WI38 (cell line): ENCODE measurements at regions not wholly inside any gene's neighbourhood (a gene's known extent, or its start where the extent isn't known, plus 50 kb on each side); places are given as distances from the start of the nearest gene placed in this dataset.

ENCODE experiments used
- H3K4me3 ChIP-seq: 2 replicates; pipeline ENCODE4 v1.5.1; 2011; ENCODE audit warnings: low read depth, mild to moderate bottlenecking, control low read depth, low read length
- TF ChIP-seq, protein P1 (sequence below): IDR thresholded peaks from 2 replicates; pipeline ENCODE4 v1.5.1; 2012; ENCODE audit warnings: low read depth, mild to moderate bottlenecking, control low read depth, low read length

DNA sequence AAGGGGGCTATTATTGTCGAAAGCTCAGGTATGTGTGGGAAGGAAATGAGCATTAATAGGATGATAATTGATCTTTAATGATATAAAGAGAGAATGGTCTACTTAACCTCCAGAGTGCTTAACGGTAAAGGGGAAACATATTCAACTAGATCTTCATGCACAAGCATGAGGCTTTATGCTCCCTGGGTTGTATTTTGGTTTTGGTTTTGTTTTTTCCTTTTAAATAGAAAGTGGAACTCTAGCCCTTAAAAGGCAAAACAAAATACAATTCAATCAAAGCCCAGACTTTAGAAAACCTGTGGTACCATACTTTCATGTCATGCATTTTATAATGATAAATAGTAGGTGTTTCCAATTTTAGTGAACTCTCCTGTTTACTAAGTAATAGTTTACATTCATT, 622.7 kb downstream of the METTL15 start:
- H3K4me3 ChIP-seq: no peak overlapping the region

DNA sequence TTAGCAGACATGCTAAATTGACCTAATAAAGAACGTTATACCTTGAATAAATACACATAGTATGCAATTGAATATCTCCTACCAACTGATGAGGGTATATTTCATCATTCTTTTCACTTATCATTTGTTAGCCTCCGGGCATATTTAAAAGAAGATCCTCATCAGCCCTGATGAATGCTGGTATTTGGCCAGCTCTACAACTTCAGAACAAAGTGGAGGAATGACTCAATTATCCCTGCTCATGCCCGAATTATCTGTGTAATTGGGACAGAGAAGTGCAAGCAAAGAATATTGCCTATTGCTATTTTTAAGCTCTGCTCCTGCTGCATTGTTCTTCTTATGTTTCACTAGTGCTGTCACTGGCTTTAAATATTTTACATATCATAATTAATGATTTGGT, 622.1 kb downstream of the METTL15 start:
- TF ChIP-seq, protein P1, sequence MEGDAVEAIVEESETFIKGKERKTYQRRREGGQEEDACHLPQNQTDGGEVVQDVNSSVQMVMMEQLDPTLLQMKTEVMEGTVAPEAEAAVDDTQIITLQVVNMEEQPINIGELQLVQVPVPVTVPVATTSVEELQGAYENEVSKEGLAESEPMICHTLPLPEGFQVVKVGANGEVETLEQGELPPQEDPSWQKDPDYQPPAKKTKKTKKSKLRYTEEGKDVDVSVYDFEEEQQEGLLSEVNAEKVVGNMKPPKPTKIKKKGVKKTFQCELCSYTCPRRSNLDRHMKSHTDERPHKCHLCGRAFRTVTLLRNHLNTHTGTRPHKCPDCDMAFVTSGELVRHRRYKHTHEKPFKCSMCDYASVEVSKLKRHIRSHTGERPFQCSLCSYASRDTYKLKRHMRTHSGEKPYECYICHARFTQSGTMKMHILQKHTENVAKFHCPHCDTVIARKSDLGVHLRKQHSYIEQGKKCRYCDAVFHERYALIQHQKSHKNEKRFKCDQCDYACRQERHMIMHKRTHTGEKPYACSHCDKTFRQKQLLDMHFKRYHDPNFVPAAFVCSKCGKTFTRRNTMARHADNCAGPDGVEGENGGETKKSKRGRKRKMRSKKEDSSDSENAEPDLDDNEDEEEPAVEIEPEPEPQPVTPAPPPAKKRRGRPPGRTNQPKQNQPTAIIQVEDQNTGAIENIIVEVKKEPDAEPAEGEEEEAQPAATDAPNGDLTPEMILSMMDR: no peak
- no peak overlapping the region for H3K4me3 ChIP-seq

More for the DNA sequence above, 622.7 kb downstream of the METTL15 start:
- TF ChIP-seq, protein P1: no peak

DNA sequence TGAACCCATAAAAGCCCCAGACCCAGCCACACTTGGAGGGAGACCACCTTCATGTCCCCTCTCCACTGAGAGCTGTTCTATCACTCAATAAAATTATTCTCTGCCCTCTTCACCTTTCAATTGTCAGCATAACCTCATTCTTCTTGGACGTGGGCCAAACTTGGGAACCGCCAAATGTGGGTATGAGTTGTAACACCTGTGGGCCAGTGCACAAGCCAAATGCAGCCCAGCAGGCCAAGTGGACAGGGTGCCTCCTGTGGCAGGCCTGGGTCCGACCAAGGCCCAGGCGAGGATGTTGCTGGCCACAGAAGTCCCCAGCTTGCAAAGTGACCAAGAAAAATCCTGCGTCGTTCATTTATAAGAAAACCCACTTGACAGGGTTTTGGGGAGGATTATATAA, 621.2 kb downstream of the METTL15 start:
- H3K4me3 ChIP-seq: no peak overlapping the region
- TF ChIP-seq, protein P1: no peak

DNA sequence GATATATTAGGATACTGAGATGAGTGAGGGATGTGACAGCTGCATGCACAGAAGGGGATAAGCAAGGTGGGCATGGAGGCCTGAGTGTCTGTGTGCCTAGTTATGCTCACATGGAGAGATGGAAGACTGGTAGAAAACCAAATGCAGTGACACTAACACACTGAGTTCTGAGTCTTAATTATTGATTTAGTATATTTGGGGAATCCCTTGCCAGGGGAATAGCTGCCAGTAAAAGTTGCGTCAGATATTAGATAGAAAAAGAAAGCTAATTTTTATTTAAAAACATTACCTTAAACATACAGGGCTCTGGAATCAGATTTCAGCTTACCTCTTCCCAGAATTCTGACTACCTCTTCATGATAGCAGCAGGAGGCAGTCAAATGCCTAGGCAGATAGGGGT, 620.5 kb downstream of the METTL15 start:
- TF ChIP-seq, protein P1: no peak
- H3K4me3 ChIP-seq: no peak overlapping the region

DNA sequence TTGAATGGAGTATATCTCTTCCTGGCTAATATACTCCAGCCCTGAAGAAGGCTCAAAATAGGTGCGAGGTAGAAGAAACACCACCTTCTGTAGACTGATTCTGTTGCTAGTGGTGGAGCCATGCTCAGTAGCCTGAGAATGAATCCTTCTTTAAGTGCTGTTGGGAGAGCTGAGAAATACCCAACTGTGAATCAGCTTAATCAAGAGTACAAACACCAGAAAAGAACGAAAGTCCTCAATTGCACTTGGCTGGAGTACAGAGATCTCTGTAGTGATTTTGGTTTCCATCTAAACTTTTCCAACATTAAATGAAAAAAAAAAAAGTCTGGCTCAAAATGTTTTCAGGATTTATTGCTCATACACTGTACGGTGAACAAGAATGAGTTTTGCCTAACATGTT, 619.1 kb downstream of the METTL15 start:
- TF ChIP-seq, protein P1: no peak
- H3K4me3 ChIP-seq: no peak overlapping the region

DNA sequence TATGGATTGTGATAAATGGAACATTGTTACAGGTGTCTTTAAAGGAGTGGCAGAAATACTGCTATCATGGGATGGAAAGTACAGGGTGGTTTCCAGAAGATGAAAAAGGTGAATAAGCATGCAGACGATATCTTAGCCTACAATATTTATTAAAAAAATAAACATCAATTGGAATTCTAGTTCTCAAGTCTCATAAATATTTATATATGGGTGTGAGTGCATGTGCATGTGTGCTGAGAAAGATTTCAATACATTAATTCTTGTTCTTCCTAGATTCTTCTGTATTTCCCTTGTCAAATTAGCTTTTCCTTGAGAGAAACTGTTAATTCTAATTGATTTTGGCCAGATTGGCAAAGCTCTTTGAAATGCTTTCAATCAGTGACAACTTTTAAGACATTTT, 618.2 kb downstream of the METTL15 start:
- H3K4me3 ChIP-seq: no peak overlapping the region
- TF ChIP-seq, protein P1: no peak

DNA sequence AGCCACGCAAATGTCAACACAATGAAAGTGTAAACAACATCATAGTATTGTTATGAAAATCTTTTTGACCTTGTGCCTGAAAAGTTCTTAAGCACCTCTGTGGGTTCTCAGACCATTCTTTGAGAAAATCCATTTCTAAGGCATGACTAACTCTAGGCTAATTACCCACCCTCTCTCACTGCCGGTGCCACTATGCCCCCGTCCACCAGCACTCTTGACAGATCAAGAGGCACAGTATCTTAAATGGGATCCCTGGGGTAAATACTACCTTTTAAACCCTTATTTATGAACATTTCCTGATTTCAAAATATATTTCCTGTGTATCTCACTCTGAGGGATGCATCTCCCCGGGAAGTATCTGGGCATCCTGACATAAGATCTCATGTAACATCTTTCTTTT, 607.5 kb downstream of the METTL15 start:
- no peak overlapping the region for H3K4me3 ChIP-seq

More for the DNA sequence above, 607.5 kb downstream of the METTL15 start:
- TF ChIP-seq, protein P1: no peak
